ENCODE measurements at regions not wholly inside any gene's neighbourhood (a gene's known extent, or its start where the extent isn't known, plus 50 kb on each side); places are given as distances from the start of the nearest gene placed in this dataset.

- no peak for TF ChIP-seq POLR2A (IDR thresholded peaks at IDR 0.05; ENCODE audit: low read length)
- TF ChIP-seq GATA1 (IDR thresholded peaks at IDR 0.05; ENCODE audit: low read depth, low read length) = no peak
Measured at GRCh38 chr2:58714238-58714637, 473.1 kb upstream of the FANCL start.
